ENCODE measurements at regions not wholly inside any gene's neighbourhood (a gene's known extent, or its start where the extent isn't known, plus 50 kb on each side); places are given as distances from the start of the nearest gene placed in this dataset.
"Not testable (repeated sequence)": the region's sequence is repeated elsewhere in the genome, so short reads cannot be mapped to it uniquely, and the experiment has no call there.

- not testable (repeated sequence) for TF ChIP-seq EZH2 (IDR thresholded peaks at IDR 0.05; ENCODE audit: low read depth, unreplicated experiment); CTCF (conservative IDR thresholded peaks at IDR 0.05; ENCODE audit: low read depth in 2 of 2); POLR2AphosphoS5 (IDR thresholded peaks at IDR 0.05; ENCODE audit: low read depth); JUNB (IDR thresholded peaks at IDR 0.05; ENCODE audit: unreplicated experiment); NANOG (IDR thresholded peaks at IDR 0.05; ENCODE audit: borderline replicate concordance); CREB1 (CRISPR knock-in tag; IDR thresholded peaks at IDR 0.05; ENCODE audit: low read depth); REST (IDR thresholded peaks at IDR 0.05; ENCODE audit: unreplicated experiment); EZH2phosphoT487 (IDR thresholded peaks at IDR 0.05; ENCODE audit: unreplicated experiment)
These were observed 84.3 kb upstream of the ATF7IP2 start for GRCh38 chr16:10301547-10301946.

Measured in GM23338 (cell line).